ENCODE measurements at regions not wholly inside any gene's neighbourhood (a gene's known extent, or its start where the extent isn't known, plus 50 kb on each side); places are given as distances from the start of the nearest gene placed in this dataset.
"Not testable (repeated sequence)": the region's sequence is repeated elsewhere in the genome, so short reads cannot be mapped to it uniquely, and the experiment has no call there.

DNA sequence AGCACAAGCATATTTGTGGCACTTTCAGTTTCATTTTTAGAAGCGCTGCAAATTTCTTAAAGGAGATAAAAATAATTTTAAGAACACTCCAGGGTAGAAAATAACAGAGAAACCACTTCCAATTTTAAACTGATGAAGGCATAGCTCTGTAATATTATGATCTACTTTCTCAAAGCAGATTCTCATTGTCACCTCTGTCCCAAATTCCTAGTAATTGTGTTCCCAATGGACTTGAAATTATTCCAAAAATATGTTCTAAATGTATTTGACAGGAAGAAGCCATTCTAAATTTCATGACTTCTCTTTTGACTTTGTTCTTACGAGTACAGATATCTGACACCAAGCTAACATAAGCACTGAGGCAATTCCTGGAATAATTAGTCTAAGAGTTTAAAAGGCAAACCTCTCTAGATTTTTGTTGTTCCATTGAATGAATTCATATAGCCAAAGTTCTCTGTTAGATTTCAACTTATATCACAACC, 140.2 kb upstream of the CARMIL1 start:
- TF ChIP-seq, protein P1, sequence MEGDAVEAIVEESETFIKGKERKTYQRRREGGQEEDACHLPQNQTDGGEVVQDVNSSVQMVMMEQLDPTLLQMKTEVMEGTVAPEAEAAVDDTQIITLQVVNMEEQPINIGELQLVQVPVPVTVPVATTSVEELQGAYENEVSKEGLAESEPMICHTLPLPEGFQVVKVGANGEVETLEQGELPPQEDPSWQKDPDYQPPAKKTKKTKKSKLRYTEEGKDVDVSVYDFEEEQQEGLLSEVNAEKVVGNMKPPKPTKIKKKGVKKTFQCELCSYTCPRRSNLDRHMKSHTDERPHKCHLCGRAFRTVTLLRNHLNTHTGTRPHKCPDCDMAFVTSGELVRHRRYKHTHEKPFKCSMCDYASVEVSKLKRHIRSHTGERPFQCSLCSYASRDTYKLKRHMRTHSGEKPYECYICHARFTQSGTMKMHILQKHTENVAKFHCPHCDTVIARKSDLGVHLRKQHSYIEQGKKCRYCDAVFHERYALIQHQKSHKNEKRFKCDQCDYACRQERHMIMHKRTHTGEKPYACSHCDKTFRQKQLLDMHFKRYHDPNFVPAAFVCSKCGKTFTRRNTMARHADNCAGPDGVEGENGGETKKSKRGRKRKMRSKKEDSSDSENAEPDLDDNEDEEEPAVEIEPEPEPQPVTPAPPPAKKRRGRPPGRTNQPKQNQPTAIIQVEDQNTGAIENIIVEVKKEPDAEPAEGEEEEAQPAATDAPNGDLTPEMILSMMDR (IDR thresholded peaks at IDR 0.05) = no peak
- Histone ChIP-seq H3K36me3 (no peaks in the 10 kb centered on the region), H3K4me1 (ENCODE audit: control insufficient read depth in 1 of 2, insufficient read depth in 1 of 2, low read depth in 1 of 2, low read length in 1 of 2) (peaks cover 23 to 28% of the 10 kb centered on the region in 2 experiments), H3K27ac (peak overlapping the region; percentile 84), H3K9me3 (no peaks in the 10 kb centered on the region), H3K4me3 (ENCODE audit: low read depth in 1 of 2, low read length in 1 of 2) (peak overlapping the region; percentile 61 to 80), H3K27me3 (no peaks in the 10 kb centered on the region)

- not testable (repeated sequence) for H3K9me3 ChIP-seq; H3K4me3 ChIP-seq (ENCODE audit: low read depth in 1 of 2, low read length in 1 of 2); H3K27me3 ChIP-seq; H3K36me3 ChIP-seq; H3K27ac ChIP-seq
- H3K4me1 ChIP-seq (ENCODE audit: control insufficient read depth in 1 of 2, insufficient read depth in 1 of 2, low read depth in 1 of 2, low read length in 1 of 2) = peaks cover 23 to 28% of the 10 kb centered on the region in 2 experiments
Observed at GRCh38 chr6:25139608-25140007, 139.6 kb upstream of the CARMIL1 start.

DNA sequence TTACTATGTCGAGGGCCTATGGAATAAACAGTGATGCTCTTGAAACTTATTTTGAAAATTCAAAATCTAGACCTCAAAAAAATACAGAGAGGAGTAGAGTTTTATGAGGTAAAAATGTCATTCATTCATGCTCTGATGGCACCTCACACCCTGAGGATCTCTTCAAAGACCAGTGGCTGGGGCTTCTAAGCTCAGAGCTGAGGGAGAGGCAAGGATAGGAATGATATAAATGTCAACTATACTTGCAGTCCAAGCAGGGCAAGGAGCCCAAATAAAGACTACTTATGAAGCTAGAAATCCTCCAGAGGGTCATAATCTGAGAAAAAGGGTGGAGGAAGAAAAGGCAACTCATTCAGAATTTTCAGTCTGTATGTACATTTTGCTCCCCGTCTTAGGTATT, 136.7 kb upstream of the CARMIL1 start:
- TF ChIP-seq, protein P1 (IDR thresholded peaks at IDR 0.05) = no peak
- Histone ChIP-seq H3K36me3 (no peaks in the 10 kb centered on the region), H3K27ac (no peak overlapping the region), H3K4me1 (ENCODE audit: control insufficient read depth in 1 of 2, insufficient read depth in 1 of 2, low read depth in 1 of 2, low read length in 1 of 2) (peaks cover 9 to 16% of the 10 kb centered on the region in 2 experiments), H3K4me3 (ENCODE audit: low read depth in 1 of 2, low read length in 1 of 2) (no peak overlapping the region), H3K9me3 (no peaks in the 10 kb centered on the region), H3K27me3 (no peaks in the 10 kb centered on the region)

- Histone ChIP-seq H3K27me3 (no peaks in the 10 kb centered on the region), H3K9me3 (no peaks in the 10 kb centered on the region), H3K4me3 (ENCODE audit: low read depth in 1 of 2, low read length in 1 of 2) (no peak overlapping the region), H3K36me3 (no peaks in the 10 kb centered on the region), H3K27ac (no peak overlapping the region), H3K4me1 (ENCODE audit: control insufficient read depth in 1 of 2, insufficient read depth in 1 of 2, low read depth in 1 of 2, low read length in 1 of 2) (no peaks in the 10 kb centered on the region)
- TF ChIP-seq, protein P1 (IDR thresholded peaks at IDR 0.05) = no peak
Observed at GRCh38 chr6:25144919-25145318, 134.3 kb upstream of the CARMIL1 start.

DNA sequence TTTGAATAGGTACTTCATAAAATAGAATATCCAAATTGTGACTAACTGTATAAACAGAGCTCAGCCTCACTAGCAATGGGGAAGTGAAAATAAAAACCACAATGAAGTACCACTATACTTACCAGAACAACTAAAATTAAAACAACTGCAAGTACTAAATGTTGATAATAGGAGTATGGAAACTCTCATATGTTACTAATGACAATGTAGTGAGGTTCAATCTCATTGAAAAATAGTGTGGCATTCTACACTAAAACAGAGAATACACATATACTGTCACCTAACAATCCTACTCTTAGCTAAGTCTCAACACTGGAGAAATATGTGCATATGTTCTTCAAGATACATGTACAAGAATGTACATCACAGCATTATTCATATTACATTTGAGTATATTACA, 132.0 kb upstream of the CARMIL1 start:
- Histone ChIP-seq H3K4me1 (ENCODE audit: control insufficient read depth in 1 of 2, insufficient read depth in 1 of 2, low read depth in 1 of 2, low read length in 1 of 2) (no peaks in the 10 kb centered on the region), H3K4me3 (ENCODE audit: low read depth in 1 of 2, low read length in 1 of 2) (no peak overlapping the region), H3K36me3 (no peaks in the 10 kb centered on the region), H3K27ac (no peak overlapping the region), H3K9me3 (no peaks in the 10 kb centered on the region), H3K27me3 (no peaks in the 10 kb centered on the region)
- TF ChIP-seq, protein P1 (IDR thresholded peaks at IDR 0.05) = no peak

- H3K4me1 ChIP-seq (ENCODE audit: control insufficient read depth in 1 of 2, insufficient read depth in 1 of 2, low read depth in 1 of 2, low read length in 1 of 2) = no peaks in the 10 kb centered on the region
- TF ChIP-seq, protein P1 (IDR thresholded peaks at IDR 0.05) = no peak
- H3K27me3 ChIP-seq = no peaks in the 10 kb centered on the region
- no peak overlapping the region for H3K4me3 ChIP-seq (ENCODE audit: low read depth in 1 of 2, low read length in 1 of 2)
- no peak overlapping the region for H3K27ac ChIP-seq
- no peaks in the 10 kb centered on the region for H3K36me3 ChIP-seq
- H3K9me3 ChIP-seq = no peaks in the 10 kb centered on the region
Observed at GRCh38 chr6:25150031-25150430, 129.1 kb upstream of the CARMIL1 start.

Measured in neutrophil (primary cell).